ENCODE measurements at regions not wholly inside any gene's neighbourhood (a gene's known extent, or its start where the extent isn't known, plus 50 kb on each side); places are given as distances from the start of the nearest gene placed in this dataset.

- TF ChIP-seq ZFX (IDR thresholded peaks at IDR 0.05; ENCODE audit: borderline replicate concordance) = no peak
Observed at GRCh38 chr11:10619131-10619680, 50.7 kb upstream of the LYVE1 start.

GRCh38 chr11:10618490-10618889 is 50.0 kb upstream of the LYVE1 start:
- H3K27ac ChIP-seq = no peak overlapping the region
- TF ChIP-seq ZFX (IDR thresholded peaks at IDR 0.05; ENCODE audit: borderline replicate concordance) (no peak), CTCF (IDR thresholded peaks at IDR 0.05) (no peak)

More at GRCh38 chr11:10619131-10619680, 50.7 kb upstream of the LYVE1 start:
- H3K27ac ChIP-seq = no peak overlapping the region
